C4-2B (cell line): ENCODE measurements at regions not wholly inside any gene's neighbourhood (a gene's known extent, or its start where the extent isn't known, plus 50 kb on each side); places are given as distances from the start of the nearest gene placed in this dataset.

Source experiments
- CTCF ChIP-seq: fragments of 450-650 bp; conservative IDR thresholded peaks from 2 replicates; pipeline ENCODE4 v1.5.1; 2017; ENCODE audit warnings: mild to moderate bottlenecking
- ZFX ChIP-seq: fragments of 450-650 bp; IDR thresholded peaks from 2 replicates; pipeline ENCODE4 v1.6.1; 2017

DNA sequence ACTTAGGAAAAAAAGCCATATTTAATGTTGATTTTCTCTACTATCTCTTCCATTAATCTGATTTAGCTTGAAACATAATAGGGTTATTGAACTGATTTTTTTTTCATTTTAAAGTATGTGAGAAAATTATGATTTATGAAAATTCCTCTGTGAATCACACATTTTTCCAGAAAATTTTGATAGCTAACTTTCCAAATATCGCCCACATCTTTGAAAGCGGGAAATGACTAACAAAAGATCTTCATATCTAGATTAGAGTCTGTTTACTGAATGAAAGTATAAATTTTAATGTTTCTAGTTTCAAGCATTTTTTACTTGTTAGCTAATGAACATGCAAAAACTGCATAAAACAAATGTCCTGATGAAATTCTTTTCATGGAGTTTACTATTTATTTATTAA, 97.4 kb downstream of the POSTN start:
- TF ChIP-seq CTCF (no peak), ZFX (no peak)
